Endothelial cell of umbilical vein (primary cell): ENCODE measurements at regions not wholly inside any gene's neighbourhood (a gene's known extent, or its start where the extent isn't known, plus 50 kb on each side); places are given as distances from the start of the nearest gene placed in this dataset.
A peak's percentile ranks its signal among the peaks of the same experiment; 100 is the strongest.

Experiments used
- BruUV-seq: library from RNA; stranded (reverse); fragments of 400-500 nt; replicated peaks from 2 replicates; lab custom pipeline; 2021; lab: Mats Ljungman, UMichigan
- CTCF ChIA-PET: fragments of 300-600, 350-600 bp; sonication (Branson Sonifier 250); formaldehyde crosslinking; loops from one replicate; lab custom pipeline; 2021; ENCODE audit warnings: antibody characterized with exemption, inconsistent platforms; lab: Charles Lee
- POLR2A ChIA-PET: fragments of 300-600, 350-600 bp; sonication (Branson Sonifier 250); formaldehyde crosslinking; loops from one replicate; lab custom pipeline; 2021; ENCODE audit warnings: antibody characterized with exemption, inconsistent platforms; lab: Charles Lee
- DNase-seq: peaks from one replicate; pipeline ENCODE4 v3.0.0-alpha.2; 2011; ENCODE audit warnings: low read depth, low spot score
- FAIRE-seq: peaks from 2 replicates; lab custom pipeline; 2011; peaks lifted over from hg19 to GRCh38; lab: Jason Lieb, UNC
- H2AFZ ChIP-seq: 2 replicates; pipeline ENCODE4 v1.6.0; 2012; ENCODE audit warnings: low read depth, low read length, control low read depth, inconsistent platforms
- H3K27ac ChIP-seq: 2 replicates; pipeline ENCODE4 v1.5.1; 2011; ENCODE audit warnings: low read depth, mild to moderate bottlenecking, control low read depth, low read length, moderate library complexity; ENCODE audit not compliant: insufficient read depth
- H3K27me3 ChIP-seq, 2 experiments: 2 replicates each; pipeline versions ENCODE4 v1.6.0 to v1.6.1; 2011; ENCODE audit warnings: low read length in 2 of 2, mixed read lengths in 1 of 2; ENCODE audit not compliant: control insufficient read depth in 2 of 2, insufficient read depth in 2 of 2
- H3K36me3 ChIP-seq, 2 experiments: 2 replicates in 1 of 2; 3 replicates in 1 of 2; pipeline ENCODE4 v1.5.1; 2011; ENCODE audit warnings: low read length in 2 of 2, mild to moderate bottlenecking in 1 of 2, moderate library complexity in 1 of 2; ENCODE audit not compliant: control insufficient read depth in 2 of 2, insufficient read depth in 2 of 2; ENCODE audit errors: extremely low read depth in 1 of 2
- H3K4me1 ChIP-seq: 3 replicates; pipeline ENCODE4 v1.5.1; 2011; ENCODE audit warnings: mild to moderate bottlenecking, low read length; ENCODE audit not compliant: control insufficient read depth, insufficient read depth; ENCODE audit errors: extremely low read depth
- H3K4me2 ChIP-seq: 2 replicates; pipeline ENCODE4 v1.6.1; 2011; ENCODE audit warnings: low read length, control low read depth, mixed read lengths; ENCODE audit not compliant: insufficient read depth
- H3K4me3 ChIP-seq, 3 experiments: fragments of 200-600 bp in 1 of 3; sonication (generic), shearing (Covaris generic) in 1 of 3; replicated peaks in 1 of 3; 2 replicates each; pipeline ENCODE4 v1.5.1; 2011 to 2016; ENCODE audit warnings: control low read depth in 3 of 3, low read length in 3 of 3, mild to moderate bottlenecking in 2 of 3, inconsistent platforms in 1 of 3, low read depth in 1 of 3, moderate library complexity in 1 of 3; ENCODE audit not compliant: insufficient read depth in 1 of 3
- H3K79me2 ChIP-seq: 2 replicates; pipeline ENCODE4 v1.6.0; 2012; ENCODE audit warnings: low read length, inconsistent platforms; ENCODE audit not compliant: control insufficient read depth, insufficient read depth
- H3K9ac ChIP-seq: replicated peaks from 2 replicates; pipeline ENCODE3; 2011; ENCODE audit warnings: low read length, control low read depth; ENCODE audit not compliant: insufficient read depth; ENCODE audit errors: extremely low read depth
- H3K9me1 ChIP-seq: replicated peaks from 3 replicates; pipeline ENCODE4 v1.6.0; 2011; ENCODE audit warnings: mild to moderate bottlenecking, low read length; ENCODE audit not compliant: control insufficient read depth, insufficient read depth; ENCODE audit errors: extremely low read depth
- H3K9me3 ChIP-seq: replicated peaks from 2 replicates; pipeline ENCODE4 v1.5.1; 2012; ENCODE audit warnings: low read length, inconsistent platforms; ENCODE audit not compliant: control insufficient read depth, insufficient read depth
- H4K20me1 ChIP-seq: replicated peaks from 2 replicates; pipeline ENCODE3; 2011; ENCODE audit warnings: mild to moderate bottlenecking, low read length; ENCODE audit not compliant: control insufficient read depth, insufficient read depth; ENCODE audit errors: extremely low read depth
- FOS ChIP-seq: IDR thresholded peaks from 2 replicates; pipeline ENCODE4 v1.6.1; 2011; ENCODE audit warnings: mild to moderate bottlenecking, low read length, moderate library complexity, borderline replicate concordance; ENCODE audit not compliant: insufficient read depth
- GATA2 ChIP-seq: IDR thresholded peaks from 2 replicates; pipeline ENCODE4 v1.7.0; 2011; ENCODE audit warnings: low read depth, mild to moderate bottlenecking, moderate library complexity, mixed read lengths, low read length; ENCODE audit not compliant: insufficient read length, insufficient read depth
- MYC ChIP-seq: IDR thresholded peaks from one replicate; pipeline ENCODE4 v1.6.1; 2011; ENCODE audit warnings: mild to moderate bottlenecking, low read depth, low read length
- POLR2AphosphoS5 ChIP-seq: IDR thresholded peaks from 2 replicates; pipeline ENCODE4 v1.6.1; 2012; ENCODE audit warnings: low read depth, mild to moderate bottlenecking, control low read depth, low read length, moderate library complexity; ENCODE audit not compliant: insufficient read depth
- dilution Hi-C: fragments of 300-500 bp; cut with MboI; formaldehyde crosslinking; loops from one replicate; pipeline ENCODE4 v1.15.0; 2019; ENCODE audit warnings: low sequenced_read_pairs; ENCODE audit not compliant: extremely low pct_ligation_motif_present
- intact Hi-C: fragments of 100-400 bp; cut with micrococcal nuclease; formaldehyde crosslinking; loops from one replicate; pipeline ENCODE4 v1.10.0; 2022
- TF ChIP-seq, protein P1 (sequence below), 2 donors: IDR thresholded peaks; 1 replicate in 1 of 2; 2 replicates in 1 of 2; pipeline ENCODE4 v1.5.1; 2011; ENCODE audit warnings: low read length in 2 of 2, mild to moderate bottlenecking in 2 of 2, moderate library complexity in 2 of 2, control low read depth in 1 of 2, inconsistent platforms in 1 of 2, low read depth in 1 of 2; ENCODE audit not compliant: insufficient read depth in 1 of 2; ENCODE audit errors: extremely low read depth in 1 of 2

GRCh38 chr2:172173174-172173706 is 70.5 kb upstream of the DLX2 start:
- no peak overlapping the region for H3K9ac ChIP-seq
- no peak overlapping the region for H2AFZ ChIP-seq
- TF ChIP-seq, protein P1, sequence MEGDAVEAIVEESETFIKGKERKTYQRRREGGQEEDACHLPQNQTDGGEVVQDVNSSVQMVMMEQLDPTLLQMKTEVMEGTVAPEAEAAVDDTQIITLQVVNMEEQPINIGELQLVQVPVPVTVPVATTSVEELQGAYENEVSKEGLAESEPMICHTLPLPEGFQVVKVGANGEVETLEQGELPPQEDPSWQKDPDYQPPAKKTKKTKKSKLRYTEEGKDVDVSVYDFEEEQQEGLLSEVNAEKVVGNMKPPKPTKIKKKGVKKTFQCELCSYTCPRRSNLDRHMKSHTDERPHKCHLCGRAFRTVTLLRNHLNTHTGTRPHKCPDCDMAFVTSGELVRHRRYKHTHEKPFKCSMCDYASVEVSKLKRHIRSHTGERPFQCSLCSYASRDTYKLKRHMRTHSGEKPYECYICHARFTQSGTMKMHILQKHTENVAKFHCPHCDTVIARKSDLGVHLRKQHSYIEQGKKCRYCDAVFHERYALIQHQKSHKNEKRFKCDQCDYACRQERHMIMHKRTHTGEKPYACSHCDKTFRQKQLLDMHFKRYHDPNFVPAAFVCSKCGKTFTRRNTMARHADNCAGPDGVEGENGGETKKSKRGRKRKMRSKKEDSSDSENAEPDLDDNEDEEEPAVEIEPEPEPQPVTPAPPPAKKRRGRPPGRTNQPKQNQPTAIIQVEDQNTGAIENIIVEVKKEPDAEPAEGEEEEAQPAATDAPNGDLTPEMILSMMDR (IDR thresholded peaks at IDR 0.05; ENCODE audit: extremely low read depth in 1 of 2, insufficient read depth in 1 of 2, low read depth in 1 of 2, low read length in 2 of 2), result no peak
- no peak for TF ChIP-seq GATA2
- no peak for TF ChIP-seq MYC
- TF ChIP-seq POLR2AphosphoS5, result no peak
- CTCF ChIA-PET, result interaction anchor here (0.6 to 10.2 kb wide), 27 partner anchors 14 to 600 kb away, joined by 3 to 263 read pairs (median 4); no protein-coding TSS in a partner anchor
- POLR2A ChIA-PET, result no interaction called here
- H3K9me3 ChIP-seq, result no peaks in the 10 kb centered on the region
- no peaks in the 10 kb centered on the region for H3K79me2 ChIP-seq
- dilution Hi-C loops (no loop called here), intact Hi-C loops (loop anchor here (5.0 kb wide), 2 partner anchors 134 to 539 kb away; no protein-coding TSS in a partner anchor)
- H3K36me3 ChIP-seq, result no peaks in the 10 kb centered on the region
- H3K4me2 ChIP-seq, result peak overlapping the region; percentile 25
- no peak overlapping the region for H3K4me3 ChIP-seq
- no TSS peak for BruUV-seq
- H3K4me1 ChIP-seq, result peaks cover 8% of the 10 kb centered on the region
- no peak overlapping the region for H3K27ac ChIP-seq
- H3K27me3 ChIP-seq, result no peaks in the 10 kb centered on the region
- no peaks in the 10 kb centered on the region for H3K9me1 ChIP-seq
- H4K20me1 ChIP-seq, result no peaks in the 10 kb centered on the region
- peak; percentile 10 for DNase-seq
- FAIRE-seq, result peak; percentile 12

DNA sequence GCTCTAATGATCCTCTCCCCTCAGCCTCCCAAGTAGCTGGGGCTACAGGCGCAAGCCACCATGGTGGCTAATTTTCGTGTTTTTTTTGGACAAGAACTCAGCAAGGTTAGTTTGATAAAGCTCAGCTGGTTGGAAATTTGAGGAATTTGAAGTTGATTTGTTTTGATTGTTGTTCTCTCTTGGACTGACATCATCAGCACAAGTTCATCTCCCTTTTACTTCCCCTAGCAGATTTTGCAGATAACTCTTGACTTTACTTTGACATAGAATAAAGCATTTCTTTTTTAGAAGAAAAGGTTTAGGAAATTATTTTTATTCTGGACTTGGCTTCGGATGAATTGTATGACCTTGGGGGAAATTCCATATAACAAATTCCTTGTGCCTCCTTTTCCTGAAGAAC is 74.9 kb upstream of the DLX2 start:
- Histone ChIP-seq H3K27me3 (no peaks in the 10 kb centered on the region), H4K20me1 (no peaks in the 10 kb centered on the region), H3K9me1 (no peaks in the 10 kb centered on the region), H3K4me2 (no peak overlapping the region), H3K9ac (no peak overlapping the region), H3K4me3 (no peak overlapping the region), H3K4me1 (peaks cover 7% of the 10 kb centered on the region), H3K27ac (no peak overlapping the region), H3K36me3 (no peaks in the 10 kb centered on the region), H3K79me2 (no peaks in the 10 kb centered on the region), H3K9me3 (no peaks in the 10 kb centered on the region), H2AFZ (no peak overlapping the region)
- TF ChIP-seq POLR2AphosphoS5 (no peak), MYC (no peak), FOS (no peak)
- TF ChIP-seq, protein P1 (IDR thresholded peaks at IDR 0.05; ENCODE audit: extremely low read depth in 1 of 2, insufficient read depth in 1 of 2, low read depth in 1 of 2, low read length in 2 of 2), result no peak
- DNase-seq, result no peak
- CTCF ChIA-PET, result interaction anchor here (0.8 to 10.2 kb wide), 7 partner anchors 16 to 308 kb away, joined by 3 to 263 read pairs (median 3); partner anchors contain the start of gene ITGA6
- FAIRE-seq, result no peak
- dilution Hi-C loops (loop anchor here (25.0 kb wide), 1 partner anchor 260 kb away; the partner anchor contains the start of gene ITGA6), intact Hi-C loops (loop anchor here (5.0 kb wide), 1 partner anchor 75 kb away; no protein-coding TSS in a partner anchor)
- POLR2A ChIA-PET, result no interaction called here
- BruUV-seq, result no TSS peak
